HEK293 (cell line): ENCODE measurements at regions not wholly inside any gene's neighbourhood (a gene's known extent, or its start where the extent isn't known, plus 50 kb on each side); places are given as distances from the start of the nearest gene placed in this dataset.

Experiments
- CTCF ChIA-PET: fragments of 350-600 bp; formaldehyde crosslinking; extraction: SDS; loops from one replicate; lab custom pipeline; 2021; ENCODE audit warnings: antibody characterized with exemption; lab: Yijun Ruan, JAX
- POLR2A ChIA-PET: fragments of 300-600 bp; formaldehyde crosslinking; extraction: SDS; loops from one replicate; lab custom pipeline; 2020; ENCODE audit warnings: antibody characterized with exemption, inconsistent platforms; lab: Yijun Ruan, JAX
- H3K27ac ChIP-seq: fragments of 200-500 bp; sonication (Bioruptor generic); 2 replicates; pipeline ENCODE4 v1.5.1; 2014; ENCODE audit warnings: low read depth, low read length, control low read depth, inconsistent platforms; ENCODE audit errors: extremely low read depth
- H3K36me3 ChIP-seq, 2 experiments: fragments of 200-500 bp in 1 of 2; sonication (Bioruptor generic) in 1 of 2; 1 replicate in 1 of 2; 2 replicates in 1 of 2; pipeline ENCODE4 v1.5.1; 2014 to 2017; ENCODE audit warnings: inconsistent platforms in 2 of 2, low read length in 2 of 2; ENCODE audit not compliant: control insufficient read depth in 2 of 2, insufficient read depth in 1 of 2
- H3K4me1 ChIP-seq: fragments of 200-500 bp; sonication (Bioruptor generic); 2 replicates; pipeline ENCODE4 v1.5.1; 2014; ENCODE audit warnings: mild to moderate bottlenecking, low read length, inconsistent platforms; ENCODE audit not compliant: control insufficient read depth, insufficient read depth
- H3K4me3 ChIP-seq: 2 replicates; pipeline ENCODE4 v1.5.1; 2011; ENCODE audit warnings: low read depth, mild to moderate bottlenecking, control low read depth, low read length, moderate library complexity
- H3K9me3 ChIP-seq: fragments of 200-500 bp; sonication (Bioruptor generic); 2 replicates; pipeline ENCODE4 v1.5.1; 2014; ENCODE audit warnings: low read depth, low read length, inconsistent platforms; ENCODE audit not compliant: control insufficient read depth, insufficient read depth
- ATF2 ChIP-seq: fragments of 450-650 bp; formaldehyde crosslinking; IDR thresholded peaks from 2 replicates; pipeline ENCODE4 v1.5.1; 2016; ENCODE audit warnings: missing biosample characterization, missing genetic modification characterization, low read depth
- MEIS1 ChIP-seq: sonication (generic); formaldehyde crosslinking; IDR thresholded peaks from 2 replicates; pipeline ENCODE4 v1.8.1; 2022; ENCODE audit warnings: missing genetic modification reagents, mild to moderate bottlenecking, borderline replicate concordance
- PRDM1 ChIP-seq: fragments of 450-650 bp; formaldehyde crosslinking; IDR thresholded peaks from 2 replicates; pipeline ENCODE4; 2016; ENCODE audit warnings: missing biosample characterization, missing genetic modification characterization
- ZBTB17 ChIP-seq: fragments of 450-650 bp; formaldehyde crosslinking; IDR thresholded peaks from 2 replicates; pipeline ENCODE4 v1.5.1; 2016; ENCODE audit warnings: missing biosample characterization, missing genetic modification characterization
- ZNF114 ChIP-seq: fragments of 450-650 bp; formaldehyde crosslinking; IDR thresholded peaks from 2 replicates; pipeline ENCODE4 v1.5.0; 2017; ENCODE audit warnings: missing biosample characterization, missing genetic modification characterization
- ZNF133 ChIP-seq: fragments of 450-650 bp; formaldehyde crosslinking; IDR thresholded peaks from 2 replicates; pipeline ENCODE4 v1.5.1; 2016; ENCODE audit warnings: missing biosample characterization, missing genetic modification characterization
- ZNF239 ChIP-seq: fragments of 450-650 bp; formaldehyde crosslinking; IDR thresholded peaks from 2 replicates; pipeline ENCODE4 v1.5.1; 2016; ENCODE audit warnings: missing biosample characterization, missing genetic modification characterization
- ZNF24 ChIP-seq: fragments of 450-650 bp; formaldehyde crosslinking; IDR thresholded peaks from 2 replicates; pipeline ENCODE4 v1.5.1; 2016; ENCODE audit warnings: missing biosample characterization, missing genetic modification characterization
- ZNF488 ChIP-seq: fragments of 450-650 bp; formaldehyde crosslinking; IDR thresholded peaks from 2 replicates; pipeline ENCODE4 v1.5.1; 2016; ENCODE audit warnings: missing biosample characterization, missing genetic modification characterization
- ZNF529 ChIP-seq: fragments of 450-650 bp; formaldehyde crosslinking; IDR thresholded peaks from 2 replicates; pipeline ENCODE4 v1.5.1; 2017; ENCODE audit warnings: missing genetic modification characterization, missing biosample characterization; ENCODE audit not compliant: insufficient replicate concordance
- ZNF548 ChIP-seq: fragments of 450-650 bp; formaldehyde crosslinking; IDR thresholded peaks from 2 replicates; pipeline ENCODE4 v1.5.1; 2016; ENCODE audit warnings: missing biosample characterization, missing genetic modification characterization
- ZNF670 ChIP-seq: fragments of 450-650 bp; formaldehyde crosslinking; IDR thresholded peaks from 2 replicates; pipeline ENCODE4 v1.5.1; 2016; ENCODE audit warnings: missing biosample characterization, missing genetic modification characterization, low read depth
- ZNF692 ChIP-seq: fragments of 450-650 bp; formaldehyde crosslinking; IDR thresholded peaks from 2 replicates; pipeline ENCODE4 v1.5.1; 2016; ENCODE audit warnings: missing biosample characterization, missing genetic modification characterization
- ZNF707 ChIP-seq: fragments of 450-650 bp; formaldehyde crosslinking; IDR thresholded peaks from 2 replicates; pipeline ENCODE4 v1.5.1; 2016; ENCODE audit warnings: missing biosample characterization, missing genetic modification characterization
- ZSCAN16 ChIP-seq: fragments of 450-650 bp; formaldehyde crosslinking; IDR thresholded peaks from 2 replicates; pipeline ENCODE4 v1.5.1; 2016; ENCODE audit warnings: missing biosample characterization, missing genetic modification characterization

- TF ChIP-seq MEIS1 (no peak), ZNF488 (tag by site-specific recombination) (no peak), ZNF239 (tag by site-specific recombination) (no peak), ZSCAN16 (no peak)
Measured at GRCh38 chr3:72395776-72396311, 452.4 kb downstream of the SHQ1 start (continued).

- Histone ChIP-seq H3K4me1 (peaks cover 16% of the 10 kb centered on the region), H3K36me3 (no peaks in the 10 kb centered on the region)
- no peak for TF ChIP-seq ZNF670 (tag by site-specific recombination)
- peak; percentile 99 for TF ChIP-seq ZNF529 (tag by site-specific recombination)
- TF ChIP-seq, all 188 proteins: peak for 1
- ChIA-PET POLR2A (no interaction called here), CTCF (interaction anchor here (0.9 kb wide), 1 partner anchor 13 kb away, joined by 3 read pairs; no protein-coding TSS in a partner anchor)
- Histone ChIP-seq H3K27ac (no peak overlapping the region), H3K9me3 (no peaks in the 10 kb centered on the region), H3K4me3 (no peak overlapping the region)
Measured at GRCh38 chr3:72393455-72393854, 454.8 kb downstream of the SHQ1 start.

- no peak for TF ChIP-seq ZBTB17 (tag by site-specific recombination)
- no peak for TF ChIP-seq ZNF707
- no peak for TF ChIP-seq ZNF548 (tag by site-specific recombination)
- no peak for TF ChIP-seq ZNF114
- TF ChIP-seq ATF2 = no peak
- H3K36me3 ChIP-seq = no peaks in the 10 kb centered on the region
- peaks cover 19% of the 10 kb centered on the region for H3K4me1 ChIP-seq
- ChIA-PET CTCF (interaction anchor here (0.8 kb wide), 1 partner anchor 55 kb away, joined by 4 read pairs; no protein-coding TSS in a partner anchor), POLR2A (no interaction called here)
- no peak overlapping the region for H3K27ac ChIP-seq
- no peaks in the 10 kb centered on the region for H3K9me3 ChIP-seq
- H3K4me3 ChIP-seq = no peak overlapping the region
Measured at GRCh38 chr3:72391659-72392058, 456.6 kb downstream of the SHQ1 start.

GRCh38 chr3:72390841-72391240, 457.4 kb downstream of the SHQ1 start:
- Histone ChIP-seq H3K36me3 (no peaks in the 10 kb centered on the region), H3K4me3 (no peak overlapping the region), H3K4me1 (peaks cover 19% of the 10 kb centered on the region), H3K27ac (no peak overlapping the region), H3K9me3 (no peaks in the 10 kb centered on the region)
- ChIA-PET POLR2A (no interaction called here), CTCF (no interaction called here)
- TF ChIP-seq PRDM1 (tag by site-specific recombination) (peak; percentile 62), ZNF24 (tag by site-specific recombination) (no peak), ZNF692 (no peak), ZNF133 (tag by site-specific recombination) (no peak)
- TF ChIP-seq, all 188 proteins: peak for 1
